ENCODE measurements at regions not wholly inside any gene's neighbourhood (a gene's known extent, or its start where the extent isn't known, plus 50 kb on each side); places are given as distances from the start of the nearest gene placed in this dataset.

- Mint-ChIP-seq H3K36me3 (ENCODE audit: unreplicated experiment) (peaks cover 3% of the 10 kb centered on the region), H3K27me3 (ENCODE audit: unreplicated experiment) (no peaks in the 10 kb centered on the region), H3K9me3 (ENCODE audit: unreplicated experiment) (peaks cover 15% of the 10 kb centered on the region), H3K4me1 (ENCODE audit: unreplicated experiment) (peaks cover 4% of the 10 kb centered on the region), H3K4me3 (ENCODE audit: unreplicated experiment) (no peak overlapping the region), H3K27ac (ENCODE audit: unreplicated experiment) (no peak overlapping the region)
- DNase-seq (ENCODE audit: extremely low spot score, unreplicated experiment): no peak
- TF ChIP-seq CTCF (IDR thresholded peaks at IDR 0.05): no peak
Measured at GRCh38 chr16:64626776-64627175, 495.1 kb downstream of the CDH11 start.

- H3K27ac Mint-ChIP-seq (ENCODE audit: unreplicated experiment): no peak overlapping the region
- no peaks in the 10 kb centered on the region for H3K4me1 Mint-ChIP-seq (ENCODE audit: unreplicated experiment)
- TF ChIP-seq CTCF (IDR thresholded peaks at IDR 0.05): no peak
- peaks cover 3% of the 10 kb centered on the region for H3K36me3 Mint-ChIP-seq (ENCODE audit: unreplicated experiment)
- H3K9me3 Mint-ChIP-seq (ENCODE audit: unreplicated experiment): peaks cover 21% of the 10 kb centered on the region
- no peak overlapping the region for H3K4me3 Mint-ChIP-seq (ENCODE audit: unreplicated experiment)
- no peaks in the 10 kb centered on the region for H3K27me3 Mint-ChIP-seq (ENCODE audit: unreplicated experiment)
- no peak for DNase-seq (ENCODE audit: extremely low spot score, unreplicated experiment)
Measured at GRCh38 chr16:64621616-64622015, 500.2 kb downstream of the CDH11 start.

GRCh38 chr16:64617836-64618476 lies 503.9 kb downstream of the CDH11 start:
- H3K36me3 Mint-ChIP-seq (ENCODE audit: unreplicated experiment): no peaks in the 10 kb centered on the region
- no peak overlapping the region for H3K27ac Mint-ChIP-seq (ENCODE audit: unreplicated experiment)
- H3K4me1 Mint-ChIP-seq (ENCODE audit: unreplicated experiment): peaks cover 9% of the 10 kb centered on the region
- no peaks in the 10 kb centered on the region for H3K27me3 Mint-ChIP-seq (ENCODE audit: unreplicated experiment)
- DNase-seq (ENCODE audit: extremely low spot score, unreplicated experiment): no peak
- TF ChIP-seq CTCF (IDR thresholded peaks at IDR 0.05): no peak
- no peak overlapping the region for H3K4me3 Mint-ChIP-seq (ENCODE audit: unreplicated experiment)
- peaks cover 20% of the 10 kb centered on the region for H3K9me3 Mint-ChIP-seq (ENCODE audit: unreplicated experiment)

DNA sequence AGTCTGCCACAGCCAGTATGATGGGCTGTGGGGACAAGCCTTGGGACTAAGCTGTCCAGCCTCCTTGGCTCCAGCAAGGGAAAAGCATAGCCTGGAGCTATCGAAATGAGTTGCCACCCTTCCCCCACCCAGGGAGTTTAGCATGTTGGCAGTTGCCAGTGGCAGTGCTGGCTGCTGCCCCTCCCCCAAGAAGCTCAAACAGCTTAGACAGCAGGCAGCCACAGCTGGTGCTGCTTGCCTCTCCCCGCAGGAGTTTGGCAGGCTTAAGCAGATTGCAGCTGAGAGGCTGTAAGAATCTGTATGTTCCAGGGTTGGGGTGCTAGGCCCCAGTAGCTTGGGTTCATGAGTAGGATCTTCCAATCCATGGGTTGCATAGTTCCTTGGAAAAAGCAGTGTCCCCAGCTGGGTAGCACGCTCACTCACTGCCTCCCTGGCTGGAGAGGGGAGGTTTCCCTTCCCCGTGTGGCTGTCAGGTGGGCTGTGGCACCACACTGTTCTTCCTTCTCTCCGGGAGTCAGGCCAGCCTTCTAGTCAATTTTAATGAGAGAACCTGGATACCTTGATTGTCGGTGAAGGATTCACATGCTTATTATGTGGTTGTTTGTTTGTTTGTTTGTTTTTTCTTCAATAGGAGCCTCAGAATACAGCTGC lies 506.1 kb downstream of the CDH11 start:
- DNase-seq (ENCODE audit: extremely low spot score, unreplicated experiment): no peak

More for the DNA sequence above, 506.1 kb downstream of the CDH11 start:
- peaks cover 29% of the 10 kb centered on the region for H3K9me3 Mint-ChIP-seq (ENCODE audit: unreplicated experiment)
- TF ChIP-seq CTCF (IDR thresholded peaks at IDR 0.05): no peak
- no peak overlapping the region for H3K4me3 Mint-ChIP-seq (ENCODE audit: unreplicated experiment)
- H3K27ac Mint-ChIP-seq (ENCODE audit: unreplicated experiment): no peak overlapping the region
- H3K27me3 Mint-ChIP-seq (ENCODE audit: unreplicated experiment): no peaks in the 10 kb centered on the region
- peaks cover 9% of the 10 kb centered on the region for H3K4me1 Mint-ChIP-seq (ENCODE audit: unreplicated experiment)
- no peaks in the 10 kb centered on the region for H3K36me3 Mint-ChIP-seq (ENCODE audit: unreplicated experiment)
